B cell (primary cell): ENCODE measurements at regions not wholly inside any gene's neighbourhood (a gene's known extent, or its start where the extent isn't known, plus 50 kb on each side); places are given as distances from the start of the nearest gene placed in this dataset.

Experiments used
- EZH2 ChIP-seq: IDR thresholded peaks from 2 replicates; pipeline ENCODE4 v1.6.1; 2012; ENCODE audit warnings: borderline replicate concordance, low read depth, mild to moderate bottlenecking, moderate library complexity, low read length; ENCODE audit not compliant: insufficient read depth, poor library complexity, severe bottlenecking
- TF ChIP-seq, protein P1 (sequence below): fragments of 200-600 bp; IDR thresholded peaks from one replicate; pipeline ENCODE4 v1.8.0; 2022; ENCODE audit warnings: antibody characterized with exemption, mild to moderate bottlenecking

DNA sequence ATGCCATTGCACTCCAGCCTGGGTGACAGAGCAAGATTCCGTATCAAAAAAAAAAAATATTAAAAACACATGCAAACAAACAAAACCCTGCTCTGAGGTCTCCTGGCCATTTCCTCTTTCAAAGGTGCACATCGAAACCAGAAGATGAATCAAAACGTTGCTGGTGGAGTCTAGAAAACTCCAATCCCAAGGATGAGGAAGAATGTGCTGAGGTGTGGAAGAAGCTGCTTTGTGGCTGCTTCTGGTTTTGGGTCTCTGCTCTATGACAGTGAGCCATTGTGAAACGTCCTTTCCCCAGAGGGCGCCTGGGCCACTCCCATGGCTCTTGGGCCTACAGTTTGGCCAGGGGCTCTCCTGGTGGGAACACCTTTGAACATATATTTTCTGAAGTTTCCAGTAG, 112.6 kb downstream of the IRF8 start:
- TF ChIP-seq, protein P1, sequence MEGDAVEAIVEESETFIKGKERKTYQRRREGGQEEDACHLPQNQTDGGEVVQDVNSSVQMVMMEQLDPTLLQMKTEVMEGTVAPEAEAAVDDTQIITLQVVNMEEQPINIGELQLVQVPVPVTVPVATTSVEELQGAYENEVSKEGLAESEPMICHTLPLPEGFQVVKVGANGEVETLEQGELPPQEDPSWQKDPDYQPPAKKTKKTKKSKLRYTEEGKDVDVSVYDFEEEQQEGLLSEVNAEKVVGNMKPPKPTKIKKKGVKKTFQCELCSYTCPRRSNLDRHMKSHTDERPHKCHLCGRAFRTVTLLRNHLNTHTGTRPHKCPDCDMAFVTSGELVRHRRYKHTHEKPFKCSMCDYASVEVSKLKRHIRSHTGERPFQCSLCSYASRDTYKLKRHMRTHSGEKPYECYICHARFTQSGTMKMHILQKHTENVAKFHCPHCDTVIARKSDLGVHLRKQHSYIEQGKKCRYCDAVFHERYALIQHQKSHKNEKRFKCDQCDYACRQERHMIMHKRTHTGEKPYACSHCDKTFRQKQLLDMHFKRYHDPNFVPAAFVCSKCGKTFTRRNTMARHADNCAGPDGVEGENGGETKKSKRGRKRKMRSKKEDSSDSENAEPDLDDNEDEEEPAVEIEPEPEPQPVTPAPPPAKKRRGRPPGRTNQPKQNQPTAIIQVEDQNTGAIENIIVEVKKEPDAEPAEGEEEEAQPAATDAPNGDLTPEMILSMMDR: no peak
- no peak for TF ChIP-seq EZH2
